Tongue (tissue), 1 donor: ENCODE measurements at regions not wholly inside any gene's neighbourhood (a gene's known extent, or its start where the extent isn't known, plus 50 kb on each side); places are given as distances from the start of the nearest gene placed in this dataset.
"Not testable (repeated sequence)": the region's sequence is repeated elsewhere in the genome, so short reads cannot be mapped to it uniquely, and the experiment has no call there.

Experiments used
- DNase-seq: peaks from one replicate; pipeline ENCODE4 v3.0.0-alpha.2; 2015

GRCh38 chr2:237196866-237197618 is 111.4 kb downstream of the COPS8 start:
- no peak for DNase-seq

- no peak for DNase-seq
These were observed 112.6 kb downstream of the COPS8 start for GRCh38 chr2:237198164-237198855.

- no peak for DNase-seq
These were observed 113.4 kb downstream of the COPS8 start for GRCh38 chr2:237199082-237199481.

GRCh38 chr2:237199577-237199976 is 113.9 kb downstream of the COPS8 start:
- DNase-seq: no peak

GRCh38 chr2:237200462-237200861 is 114.8 kb downstream of the COPS8 start:
- DNase-seq: no peak

GRCh38 chr2:237201461-237202287 is 116.0 kb downstream of the COPS8 start:
- no peak for DNase-seq

GRCh38 chr2:237202288-237203030 is 116.8 kb downstream of the COPS8 start:
- DNase-seq: no peak

GRCh38 chr2:237205043-237205541 is 119.4 kb downstream of the COPS8 start:
- DNase-seq: peak; percentile 48

GRCh38 chr2:237205561-237205971 is 119.9 kb downstream of the COPS8 start:
- peak; percentile 28 for DNase-seq

GRCh38 chr2:237207646-237208045 is 122.0 kb downstream of the COPS8 start:
- DNase-seq: no peak

- DNase-seq: peak; percentile 72
These were observed 122.9 kb downstream of the COPS8 start for GRCh38 chr2:237208373-237209260.

- DNase-seq: no peak
These were observed 124.2 kb downstream of the COPS8 start for GRCh38 chr2:237209885-237210284.

GRCh38 chr2:237210297-237210696 is 124.6 kb downstream of the COPS8 start:
- no peak for DNase-seq

GRCh38 chr2:237210763-237211162 is 125.1 kb downstream of the COPS8 start:
- DNase-seq: no peak

- not testable (repeated sequence) for DNase-seq
These were observed 126.9 kb downstream of the COPS8 start for GRCh38 chr2:237212356-237213279.

GRCh38 chr2:237213315-237214022 is 127.8 kb downstream of the COPS8 start:
- DNase-seq: peak; percentile 46

GRCh38 chr2:237214030-237214675 is 128.5 kb downstream of the COPS8 start:
- no peak for DNase-seq

GRCh38 chr2:237214963-237215362 is 129.3 kb downstream of the COPS8 start:
- no peak for DNase-seq
